Mesothelial cell of epicardium (in vitro differentiated cells): ENCODE measurements at regions not wholly inside any gene's neighbourhood (a gene's known extent, or its start where the extent isn't known, plus 50 kb on each side); places are given as distances from the start of the nearest gene placed in this dataset.

Experiments
- DNase-seq, 2 experiments: peaks; one replicate each; pipeline ENCODE4 v3.0.0; 2021; ENCODE audit warnings: low spot score in 2 of 2; ENCODE audit not compliant: unreplicated experiment in 2 of 2
- H3K27ac Mint-ChIP-seq: 2 replicates; pipeline ENCODE4 v1.8.0; 2021; ENCODE audit warnings: mixed read lengths
- H3K27me3 Mint-ChIP-seq: 2 replicates; pipeline ENCODE4 v1.8.0; 2021; ENCODE audit warnings: low read depth, mixed read lengths
- H3K36me3 Mint-ChIP-seq: 2 replicates; pipeline ENCODE4 v1.8.0; 2021; ENCODE audit warnings: mixed read lengths
- H3K4me1 Mint-ChIP-seq: 2 replicates; pipeline ENCODE4 v1.8.0; 2021; ENCODE audit warnings: mixed read lengths
- H3K4me3 Mint-ChIP-seq: 2 replicates; pipeline ENCODE4 v1.8.0; 2021; ENCODE audit warnings: mild to moderate bottlenecking, moderate library complexity, mixed read lengths
- H3K9me3 Mint-ChIP-seq: 2 replicates; pipeline ENCODE4 v1.8.0; 2021; ENCODE audit warnings: mixed read lengths
- CTCF ChIP-seq: fragments of 200-600 bp; sonication (generic); IDR thresholded peaks from one replicate; pipeline ENCODE4 v1.5.0; 2021; ENCODE audit warnings: antibody characterized with exemption; ENCODE audit not compliant: unreplicated experiment

DNA sequence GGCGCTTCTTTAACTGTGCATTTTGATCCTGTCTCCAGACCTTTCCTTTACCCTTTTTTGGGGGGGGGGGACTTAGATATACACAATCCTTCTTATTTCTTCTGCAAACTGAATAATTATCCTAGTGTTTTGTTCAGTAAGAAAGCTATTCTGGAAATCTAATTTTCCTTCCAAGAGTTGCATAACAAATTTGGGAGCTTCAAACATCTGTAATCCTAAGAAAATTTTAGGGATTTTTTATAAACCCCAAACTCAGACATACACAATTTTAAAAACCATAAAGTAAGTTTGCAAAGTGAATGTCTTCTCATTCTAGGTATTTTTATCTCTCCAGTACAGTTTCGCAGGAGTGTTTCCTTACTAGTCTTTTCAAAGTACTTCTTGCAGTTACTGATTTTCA, 182.7 kb upstream of the E2F7 start:
- no peak for TF ChIP-seq CTCF
- DNase-seq: no peak
- Mint-ChIP-seq H3K9me3 (no peaks in the 10 kb centered on the region), H3K4me1 (peaks cover 5% of the 10 kb centered on the region), H3K36me3 (no peaks in the 10 kb centered on the region), H3K4me3 (no peak overlapping the region), H3K27me3 (peaks cover 7% of the 10 kb centered on the region), H3K27ac (no peak overlapping the region)

GRCh38 chr12:77247542-77247941, 182.2 kb upstream of the E2F7 start:
- Mint-ChIP-seq H3K4me1 (peaks cover 5% of the 10 kb centered on the region), H3K36me3 (no peaks in the 10 kb centered on the region), H3K4me3 (no peak overlapping the region), H3K9me3 (no peaks in the 10 kb centered on the region), H3K27me3 (peaks cover 4% of the 10 kb centered on the region), H3K27ac (no peak overlapping the region)
- DNase-seq: no peak
- no peak for TF ChIP-seq CTCF

DNA sequence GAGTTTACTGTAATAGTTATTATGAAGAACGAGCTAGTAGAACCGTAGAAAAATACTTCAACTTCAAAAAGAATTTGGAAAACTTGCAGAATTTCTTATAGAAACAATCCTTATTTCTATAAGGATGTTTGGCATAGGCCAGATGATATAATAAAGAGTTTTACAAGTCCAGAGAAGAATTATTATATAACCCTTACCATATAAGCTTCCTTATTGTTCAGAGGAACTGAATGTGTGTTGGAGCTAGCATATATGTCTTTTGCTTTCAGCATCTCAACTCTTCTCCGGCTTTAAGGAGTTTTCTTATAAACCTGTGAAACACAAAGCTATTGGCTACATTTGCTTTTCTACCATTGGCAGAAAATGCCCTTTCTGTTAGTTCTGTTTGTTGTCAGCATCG, 178.0 kb upstream of the E2F7 start:
- TF ChIP-seq CTCF: no peak
- no peak overlapping the region for H3K27ac Mint-ChIP-seq
- peaks cover 1% of the 10 kb centered on the region for H3K27me3 Mint-ChIP-seq
- peaks cover 4% of the 10 kb centered on the region for H3K4me1 Mint-ChIP-seq
- no peak overlapping the region for H3K4me3 Mint-ChIP-seq
- no peak for DNase-seq
- no peaks in the 10 kb centered on the region for H3K9me3 Mint-ChIP-seq
- no peaks in the 10 kb centered on the region for H3K36me3 Mint-ChIP-seq

DNA sequence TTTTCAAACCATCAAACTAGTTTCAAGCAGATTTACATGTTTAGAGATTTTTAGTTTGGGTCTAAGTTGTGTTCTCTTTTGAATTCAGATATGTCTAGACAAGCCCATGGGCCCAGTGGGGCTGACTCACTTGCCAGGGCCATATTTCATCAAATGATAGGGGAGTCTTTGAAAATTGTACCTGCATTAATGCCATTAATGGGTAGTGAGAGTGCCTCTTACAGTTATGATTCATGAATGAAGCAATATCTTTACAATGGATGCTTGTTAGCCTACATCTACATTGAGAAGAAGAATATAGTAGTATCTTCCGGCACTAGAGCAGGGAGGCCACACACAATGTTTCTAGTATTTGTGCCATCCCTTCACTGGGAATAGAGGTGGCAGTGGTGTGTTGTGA, 174.2 kb upstream of the E2F7 start:
- peaks cover 12% of the 10 kb centered on the region for H3K27me3 Mint-ChIP-seq

DNA sequence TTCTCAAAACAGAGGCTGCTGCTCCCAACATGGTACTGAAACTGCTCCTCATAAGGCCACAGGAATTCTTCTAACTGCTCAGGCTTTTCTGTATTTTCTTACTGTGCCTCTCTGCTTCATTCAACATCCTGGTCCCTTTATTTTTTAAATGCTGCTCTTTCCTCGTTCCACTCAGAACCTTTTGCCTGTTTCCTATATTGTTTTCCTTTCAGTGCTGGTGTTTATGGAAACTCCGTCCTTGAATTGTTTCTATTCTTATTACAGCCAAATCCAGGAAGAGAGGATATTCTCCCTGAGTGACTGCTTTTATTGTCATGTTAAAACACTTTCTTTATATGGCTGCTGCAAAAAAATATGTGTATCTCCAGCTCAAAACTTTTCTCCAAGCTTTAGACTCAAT, 173.0 kb upstream of the E2F7 start:
- peaks cover 22% of the 10 kb centered on the region for H3K27me3 Mint-ChIP-seq
- H3K4me3 Mint-ChIP-seq: no peak overlapping the region
- no peaks in the 10 kb centered on the region for H3K36me3 Mint-ChIP-seq
- H3K9me3 Mint-ChIP-seq: no peaks in the 10 kb centered on the region
- no peak for TF ChIP-seq CTCF
- H3K27ac Mint-ChIP-seq: no peak overlapping the region
- no peaks in the 10 kb centered on the region for H3K4me1 Mint-ChIP-seq
- DNase-seq: no peak

More for the DNA sequence above, 174.2 kb upstream of the E2F7 start:
- H3K9me3 Mint-ChIP-seq: no peaks in the 10 kb centered on the region
- H3K27ac Mint-ChIP-seq: no peak overlapping the region
- TF ChIP-seq CTCF: no peak
- no peak overlapping the region for H3K4me3 Mint-ChIP-seq
- no peaks in the 10 kb centered on the region for H3K36me3 Mint-ChIP-seq
- H3K4me1 Mint-ChIP-seq: no peaks in the 10 kb centered on the region
- no peak for DNase-seq

- H3K9me3 Mint-ChIP-seq: no peaks in the 10 kb centered on the region
- no peaks in the 10 kb centered on the region for H3K36me3 Mint-ChIP-seq
- no peak overlapping the region for H3K27ac Mint-ChIP-seq
- H3K4me3 Mint-ChIP-seq: no peak overlapping the region
- H3K4me1 Mint-ChIP-seq: no peaks in the 10 kb centered on the region
- peaks cover 24% of the 10 kb centered on the region for H3K27me3 Mint-ChIP-seq
- TF ChIP-seq CTCF: no peak
- no peak for DNase-seq
These were observed 172.5 kb upstream of the E2F7 start for GRCh38 chr12:77237896-77238295.
